IPS-NIHi11 (cell line): ENCODE measurements at regions not wholly inside any gene's neighbourhood (a gene's known extent, or its start where the extent isn't known, plus 50 kb on each side); places are given as distances from the start of the nearest gene placed in this dataset.

ENCODE experiments used
- DNase-seq: peaks from one replicate; pipeline ENCODE4 v3.0.0; 2012; ENCODE audit warnings: mixed read lengths, low spot score

- no peak for DNase-seq
Observed at GRCh38 chr12:16972923-16973770, 367.2 kb upstream of the LMO3 start.

- DNase-seq = no peak
Observed at GRCh38 chr12:16962889-16963288, 356.9 kb upstream of the LMO3 start.

- no peak for DNase-seq
Observed at GRCh38 chr12:16955083-16955657, 349.2 kb upstream of the LMO3 start.

GRCh38 chr12:16949871-16950667 lies 344.1 kb upstream of the LMO3 start:
- peak; percentile 22 for DNase-seq

GRCh38 chr12:16949371-16949770 lies 343.4 kb upstream of the LMO3 start:
- DNase-seq = no peak

GRCh38 chr12:16946704-16947103 lies 340.7 kb upstream of the LMO3 start:
- no peak for DNase-seq

GRCh38 chr12:16939871-16940306 lies 333.9 kb upstream of the LMO3 start:
- peak; percentile 86 for DNase-seq

GRCh38 chr12:16927259-16927658 lies 321.3 kb upstream of the LMO3 start:
- DNase-seq = no peak

- peak; percentile 10 for DNase-seq
Observed at GRCh38 chr12:16920451-16920850, 314.5 kb upstream of the LMO3 start.

- no peak for DNase-seq
Observed at GRCh38 chr12:16919551-16919950, 313.6 kb upstream of the LMO3 start.

- no peak for DNase-seq
Observed at GRCh38 chr12:16914853-16915252, 308.9 kb upstream of the LMO3 start.

- no peak for DNase-seq
Observed at GRCh38 chr12:16913832-16914490, 308.0 kb upstream of the LMO3 start.

GRCh38 chr12:16901946-16902345 lies 296.0 kb upstream of the LMO3 start:
- no peak for DNase-seq

- no peak for DNase-seq
Observed at GRCh38 chr12:16893426-16893825, 287.5 kb upstream of the LMO3 start.

GRCh38 chr12:16891673-16892072 lies 285.7 kb upstream of the LMO3 start:
- no peak for DNase-seq

GRCh38 chr12:16884819-16885218 lies 278.9 kb upstream of the LMO3 start:
- no peak for DNase-seq

- no peak for DNase-seq
Observed at GRCh38 chr12:16884056-16884455, 278.1 kb upstream of the LMO3 start.

- DNase-seq = no peak
Observed at GRCh38 chr12:16881986-16882570, 276.1 kb upstream of the LMO3 start.

- DNase-seq = peak; percentile 27
Observed at GRCh38 chr12:16880864-16881285, 274.9 kb upstream of the LMO3 start.

- DNase-seq = no peak
Observed at GRCh38 chr12:16870845-16871244, 264.9 kb upstream of the LMO3 start.

- no peak for DNase-seq
Observed at GRCh38 chr12:16863742-16864141, 257.8 kb upstream of the LMO3 start.

- DNase-seq = no peak
Observed at GRCh38 chr12:16857456-16857923, 251.5 kb upstream of the LMO3 start.
